ENCODE measurements at regions not wholly inside any gene's neighbourhood (a gene's known extent, or its start where the extent isn't known, plus 50 kb on each side); places are given as distances from the start of the nearest gene placed in this dataset.

- no peaks in the 10 kb centered on the region for H3K36me3 ChIP-seq
- no peaks in the 10 kb centered on the region for H3K9me3 ChIP-seq (ENCODE audit: severe bottlenecking)
- no peak for DNase-seq
- H3K27me3 ChIP-seq (ENCODE audit: insufficient read depth, low read depth, severe bottlenecking), result no peaks in the 10 kb centered on the region
- H3K4me3 ChIP-seq (ENCODE audit: low read depth, low read length), result no peak overlapping the region
- H3K27ac ChIP-seq, result no peak overlapping the region
- no peak for TF ChIP-seq CTCF (IDR thresholded peaks at IDR 0.05; ENCODE audit: low read depth, low read length)
Observed at GRCh38 chr18:34042423-34043146, 182.1 kb downstream of the NOL4 start.

- DNase-seq, result no peak
- Histone ChIP-seq H3K36me3 (no peaks in the 10 kb centered on the region), H3K27me3 (ENCODE audit: insufficient read depth, low read depth, severe bottlenecking) (no peaks in the 10 kb centered on the region), H3K9me3 (ENCODE audit: severe bottlenecking) (no peaks in the 10 kb centered on the region), H3K27ac (no peak overlapping the region), H3K4me3 (ENCODE audit: low read depth, low read length) (no peak overlapping the region)
- no peak for TF ChIP-seq CTCF (IDR thresholded peaks at IDR 0.05; ENCODE audit: low read depth, low read length)
Observed at GRCh38 chr18:34039611-34040010, 185.1 kb downstream of the NOL4 start.

GRCh38 chr18:34039201-34039600, 185.5 kb downstream of the NOL4 start:
- H3K4me3 ChIP-seq (ENCODE audit: low read depth, low read length), result no peak overlapping the region
- no peak for DNase-seq
- no peaks in the 10 kb centered on the region for H3K36me3 ChIP-seq
- TF ChIP-seq CTCF (IDR thresholded peaks at IDR 0.05; ENCODE audit: low read depth, low read length), result no peak
- no peak overlapping the region for H3K27ac ChIP-seq
- H3K9me3 ChIP-seq (ENCODE audit: severe bottlenecking), result no peaks in the 10 kb centered on the region
- H3K27me3 ChIP-seq (ENCODE audit: insufficient read depth, low read depth, severe bottlenecking), result no peaks in the 10 kb centered on the region

GRCh38 chr18:34038086-34038485, 186.6 kb downstream of the NOL4 start:
- Histone ChIP-seq H3K27me3 (ENCODE audit: insufficient read depth, low read depth, severe bottlenecking) (no peaks in the 10 kb centered on the region), H3K36me3 (no peaks in the 10 kb centered on the region), H3K9me3 (ENCODE audit: severe bottlenecking) (no peaks in the 10 kb centered on the region), H3K27ac (no peak overlapping the region), H3K4me3 (ENCODE audit: low read depth, low read length) (no peak overlapping the region)
- no peak for DNase-seq
- TF ChIP-seq CTCF (IDR thresholded peaks at IDR 0.05; ENCODE audit: low read depth, low read length), result no peak

- no peak for TF ChIP-seq CTCF (IDR thresholded peaks at IDR 0.05; ENCODE audit: low read depth, low read length)
- H3K27ac ChIP-seq, result no peak overlapping the region
- no peak for DNase-seq
Observed at GRCh38 chr18:34033968-34034367, 190.7 kb downstream of the NOL4 start.

GRCh38 chr18:34031810-34032209, 192.9 kb downstream of the NOL4 start:
- DNase-seq, result no peak
- peak; percentile 19; the same call in 1 of the 2 replicates for TF ChIP-seq CTCF (IDR thresholded peaks at IDR 0.05; ENCODE audit: low read depth, low read length)
- H3K27ac ChIP-seq, result no peak overlapping the region

More at GRCh38 chr18:34033968-34034367, 190.7 kb downstream of the NOL4 start:
- no peaks in the 10 kb centered on the region for H3K9me3 ChIP-seq (ENCODE audit: severe bottlenecking)
- no peaks in the 10 kb centered on the region for H3K27me3 ChIP-seq (ENCODE audit: insufficient read depth, low read depth, severe bottlenecking)
- no peak overlapping the region for H3K4me3 ChIP-seq (ENCODE audit: low read depth, low read length)
- H3K36me3 ChIP-seq, result no peaks in the 10 kb centered on the region

More at GRCh38 chr18:34031810-34032209, 192.9 kb downstream of the NOL4 start:
- Histone ChIP-seq H3K36me3 (no peaks in the 10 kb centered on the region), H3K4me3 (ENCODE audit: low read depth, low read length) (no peak overlapping the region), H3K9me3 (ENCODE audit: severe bottlenecking) (no peaks in the 10 kb centered on the region), H3K27me3 (ENCODE audit: insufficient read depth, low read depth, severe bottlenecking) (no peaks in the 10 kb centered on the region)
